ENCODE measurements at regions not wholly inside any gene's neighbourhood (a gene's known extent, or its start where the extent isn't known, plus 50 kb on each side); places are given as distances from the start of the nearest gene placed in this dataset.

DNA sequence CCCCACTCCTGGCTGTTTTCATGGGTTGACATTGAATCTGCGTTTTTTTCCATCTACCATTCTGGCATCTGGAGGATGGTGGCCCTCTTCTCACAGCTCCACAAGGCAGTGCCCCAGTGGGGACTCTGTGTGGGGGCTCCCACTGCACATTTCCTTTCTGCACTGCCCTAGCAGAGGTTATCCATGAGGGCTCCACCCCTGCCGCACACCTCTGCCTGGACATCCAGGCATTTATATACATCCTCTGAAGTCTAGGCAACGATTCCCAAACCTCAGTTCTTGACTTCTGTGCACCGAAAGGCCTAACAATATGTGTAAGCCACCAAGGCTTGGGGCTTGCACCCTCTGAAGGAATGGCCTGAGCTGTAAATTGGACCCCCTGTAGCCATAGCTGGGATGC, 147.9 kb upstream of the FMN2 start:
- TF ChIP-seq, protein P1, sequence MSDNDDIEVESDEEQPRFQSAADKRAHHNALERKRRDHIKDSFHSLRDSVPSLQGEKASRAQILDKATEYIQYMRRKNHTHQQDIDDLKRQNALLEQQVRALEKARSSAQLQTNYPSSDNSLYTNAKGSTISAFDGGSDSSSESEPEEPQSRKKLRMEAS (CRISPR knock-in tag; IDR thresholded peaks at IDR 0.05) = no peak
- TF ChIP-seq, protein P2, sequence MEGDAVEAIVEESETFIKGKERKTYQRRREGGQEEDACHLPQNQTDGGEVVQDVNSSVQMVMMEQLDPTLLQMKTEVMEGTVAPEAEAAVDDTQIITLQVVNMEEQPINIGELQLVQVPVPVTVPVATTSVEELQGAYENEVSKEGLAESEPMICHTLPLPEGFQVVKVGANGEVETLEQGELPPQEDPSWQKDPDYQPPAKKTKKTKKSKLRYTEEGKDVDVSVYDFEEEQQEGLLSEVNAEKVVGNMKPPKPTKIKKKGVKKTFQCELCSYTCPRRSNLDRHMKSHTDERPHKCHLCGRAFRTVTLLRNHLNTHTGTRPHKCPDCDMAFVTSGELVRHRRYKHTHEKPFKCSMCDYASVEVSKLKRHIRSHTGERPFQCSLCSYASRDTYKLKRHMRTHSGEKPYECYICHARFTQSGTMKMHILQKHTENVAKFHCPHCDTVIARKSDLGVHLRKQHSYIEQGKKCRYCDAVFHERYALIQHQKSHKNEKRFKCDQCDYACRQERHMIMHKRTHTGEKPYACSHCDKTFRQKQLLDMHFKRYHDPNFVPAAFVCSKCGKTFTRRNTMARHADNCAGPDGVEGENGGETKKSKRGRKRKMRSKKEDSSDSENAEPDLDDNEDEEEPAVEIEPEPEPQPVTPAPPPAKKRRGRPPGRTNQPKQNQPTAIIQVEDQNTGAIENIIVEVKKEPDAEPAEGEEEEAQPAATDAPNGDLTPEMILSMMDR (IDR thresholded peaks at IDR 0.05) = no peak
- no peak for TF ChIP-seq ZNF396 (CRISPR knock-in tag; IDR thresholded peaks at IDR 0.05; ENCODE audit: borderline replicate concordance)
- TF ChIP-seq, protein P3, sequence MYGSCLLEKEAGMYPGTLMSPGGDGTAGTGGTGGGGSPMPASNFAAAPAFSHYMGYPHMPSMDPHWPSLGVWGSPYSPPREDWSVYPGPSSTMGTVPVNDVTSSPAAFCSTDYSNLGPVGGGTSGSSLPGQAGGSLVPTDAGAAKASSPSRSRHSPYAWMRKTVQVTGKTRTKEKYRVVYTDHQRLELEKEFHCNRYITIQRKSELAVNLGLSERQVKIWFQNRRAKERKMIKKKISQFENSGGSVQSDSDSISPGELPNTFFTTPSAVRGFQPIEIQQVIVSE (CRISPR knock-in tag; IDR thresholded peaks at IDR 0.05; ENCODE audit: borderline replicate concordance) = no peak
- TF ChIP-seq GRHL2 (CRISPR knock-in tag; IDR thresholded peaks at IDR 0.05; ENCODE audit: insufficient replicate concordance, severe bottlenecking) = no peak
- TF ChIP-seq, protein P4, sequence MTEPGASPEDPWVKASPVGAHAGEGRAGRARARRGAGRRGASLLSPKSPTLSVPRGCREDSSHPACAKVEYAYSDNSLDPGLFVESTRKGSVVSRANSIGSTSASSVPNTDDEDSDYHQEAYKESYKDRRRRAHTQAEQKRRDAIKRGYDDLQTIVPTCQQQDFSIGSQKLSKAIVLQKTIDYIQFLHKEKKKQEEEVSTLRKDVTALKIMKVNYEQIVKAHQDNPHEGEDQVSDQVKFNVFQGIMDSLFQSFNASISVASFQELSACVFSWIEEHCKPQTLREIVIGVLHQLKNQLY (CRISPR knock-in tag; IDR thresholded peaks at IDR 0.05) = no peak
- TF ChIP-seq ZNF423 (CRISPR knock-in tag; IDR thresholded peaks at IDR 0.05) = no peak
- TF ChIP-seq, protein P5, sequence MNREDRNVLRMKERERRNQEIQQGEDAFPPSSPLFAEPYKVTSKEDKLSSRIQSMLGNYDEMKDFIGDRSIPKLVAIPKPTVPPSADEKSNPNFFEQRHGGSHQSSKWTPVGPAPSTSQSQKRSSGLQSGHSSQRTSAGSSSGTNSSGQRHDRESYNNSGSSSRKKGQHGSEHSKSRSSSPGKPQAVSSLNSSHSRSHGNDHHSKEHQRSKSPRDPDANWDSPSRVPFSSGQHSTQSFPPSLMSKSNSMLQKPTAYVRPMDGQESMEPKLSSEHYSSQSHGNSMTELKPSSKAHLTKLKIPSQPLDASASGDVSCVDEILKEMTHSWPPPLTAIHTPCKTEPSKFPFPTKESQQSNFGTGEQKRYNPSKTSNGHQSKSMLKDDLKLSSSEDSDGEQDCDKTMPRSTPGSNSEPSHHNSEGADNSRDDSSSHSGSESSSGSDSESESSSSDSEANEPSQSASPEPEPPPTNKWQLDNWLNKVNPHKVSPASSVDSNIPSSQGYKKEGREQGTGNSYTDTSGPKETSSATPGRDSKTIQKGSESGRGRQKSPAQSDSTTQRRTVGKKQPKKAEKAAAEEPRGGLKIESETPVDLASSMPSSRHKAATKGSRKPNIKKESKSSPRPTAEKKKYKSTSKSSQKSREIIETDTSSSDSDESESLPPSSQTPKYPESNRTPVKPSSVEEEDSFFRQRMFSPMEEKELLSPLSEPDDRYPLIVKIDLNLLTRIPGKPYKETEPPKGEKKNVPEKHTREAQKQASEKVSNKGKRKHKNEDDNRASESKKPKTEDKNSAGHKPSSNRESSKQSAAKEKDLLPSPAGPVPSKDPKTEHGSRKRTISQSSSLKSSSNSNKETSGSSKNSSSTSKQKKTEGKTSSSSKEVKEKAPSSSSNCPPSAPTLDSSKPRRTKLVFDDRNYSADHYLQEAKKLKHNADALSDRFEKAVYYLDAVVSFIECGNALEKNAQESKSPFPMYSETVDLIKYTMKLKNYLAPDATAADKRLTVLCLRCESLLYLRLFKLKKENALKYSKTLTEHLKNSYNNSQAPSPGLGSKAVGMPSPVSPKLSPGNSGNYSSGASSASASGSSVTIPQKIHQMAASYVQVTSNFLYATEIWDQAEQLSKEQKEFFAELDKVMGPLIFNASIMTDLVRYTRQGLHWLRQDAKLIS (CRISPR knock-in tag; IDR thresholded peaks at IDR 0.05; ENCODE audit: borderline replicate concordance) = no peak
- TF ChIP-seq TCF7 (CRISPR knock-in tag; IDR thresholded peaks at IDR 0.05; ENCODE audit: low read depth) = no peak
- no peak for TF ChIP-seq ETV6 (CRISPR knock-in tag; IDR thresholded peaks at IDR 0.05)
- TF ChIP-seq SP1 (CRISPR knock-in tag; conservative IDR thresholded peaks at IDR 0.05) = no peak
- no peak for TF ChIP-seq NFYB (CRISPR knock-in tag; conservative IDR thresholded peaks at IDR 0.05; ENCODE audit: low read depth)

All from WTC11 (cell line).